Pancreas (tissue), 10 donors: ENCODE measurements at regions not wholly inside any gene's neighbourhood (a gene's known extent, or its start where the extent isn't known, plus 50 kb on each side); places are given as distances from the start of the nearest gene placed in this dataset.

ENCODE experiments used
- ATAC-seq, 4 donors: fragments of 200-7000 bp; cut with Tn5 transposase; one replicate each; pipeline versions ENCODE4 v1.8.0 to v1.9.1; 2020; ENCODE audit warnings: mild to moderate bottlenecking in 4 of 4, moderate library complexity in 4 of 4
- DNase-seq, 6 donors: peaks; one replicate each; pipeline ENCODE4 v3.0.0-alpha.2; 2020
- FAIRE-seq: peaks from 2 replicates; lab custom pipeline; 2012; peaks lifted over from hg19 to GRCh38; lab: Jason Lieb, UNC
- H3K27ac ChIP-seq, 4 donors: fragments of 200-600 bp; sonication (generic); 1 replicate in 3 of 4; 2 replicates in 1 of 4; pipeline versions ENCODE4 v1.5.0 to v1.8.0; 2020
- H3K27me3 ChIP-seq, 4 donors: fragments of 200-600 bp; one replicate each; pipeline ENCODE4 v1.8.0; 2021
- H3K36me3 ChIP-seq, 3 donors: fragments of 200-600 bp; sonication (generic) in 1 of 3; one replicate each; pipeline versions ENCODE4 v1.5.0 to v1.8.0; 2020 to 2021
- H3K4me1 ChIP-seq, 3 donors: fragments of 200-600 bp; one replicate each; pipeline ENCODE4 v1.8.0; 2021
- H3K4me3 ChIP-seq, 4 donors: fragments of 200-600 bp; sonication (generic) in 2 of 4; one replicate each; pipeline versions ENCODE4 v1.5.0 to v1.8.0; 2020 to 2021
- H3K9me3 ChIP-seq, 4 donors: fragments of 200-600 bp; one replicate each; pipeline ENCODE4 v1.8.0; 2021
- WGBS, 2 donors: extraction: QIAGEN DNeasy Blood & Tissue Kit; methylation state at CpG; one replicate each; pipeline ENCODE4 v1.1.7; 2013; 5-methylcytosine and 5-hydroxymethylcytosine counted together
- intact Hi-C, 3 donors: fragments of 100-400 bp; cut with DNase I; formaldehyde crosslinking; loops; one replicate each; pipeline versions ENCODE4 v1.11.1 to v1.14.2; 2022
- TF ChIP-seq, protein P1 (sequence below), 4 donors: fragments of 200-600 bp; sonication (generic) in 3 of 4; IDR thresholded peaks; one replicate each; pipeline versions ENCODE4 v1.5.0 to v1.8.0; 2021; ENCODE audit warnings: antibody characterized with exemption in 4 of 4
- donor health status: healthy with polysubstance abuse.
- donor health status: DM: no; HTN: no; CAD: no; lungs with moderate emphysema.
- donor health status: DM: no; HTN: no; CAD: no.
- donor health status: control.
- donor health status: control.
- donor health status: Bipolar disorder and iron deficiency.
- donor health status: DM: yes; HTN: yes; CAD: no.
- donor health status: DM: no; HTN: no; CAD: no.
- donor health status: DM: no; HTN: no; CAD: no.
- donor health status: DM: yes; HTN: yes; CAD: no.

DNA sequence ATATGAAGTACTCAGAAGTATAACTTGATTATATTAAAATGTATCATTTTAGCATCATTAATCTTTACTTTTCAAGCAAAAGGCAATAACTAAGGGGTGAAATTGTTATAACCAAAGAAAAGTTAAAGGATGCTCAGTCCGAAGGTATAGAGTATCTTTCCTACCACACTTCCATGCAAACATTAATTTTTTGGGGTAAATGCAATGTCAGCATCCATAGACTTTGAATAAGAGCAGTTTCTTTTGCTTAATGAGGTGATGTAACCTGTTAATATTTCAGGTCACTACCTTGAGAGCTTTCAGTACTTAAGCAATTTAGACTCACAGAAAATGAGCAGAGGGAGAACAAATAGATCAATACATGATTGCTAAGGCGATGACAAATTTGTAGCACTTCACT, 1093.5 kb downstream of the PLA2G4A start:
- 59 to 66% methylated on average over 2 of the region's 2 CpGs for whole genome bisulfite sequencing, 2 donors
- Histone ChIP-seq H3K4me1 (no peaks in the 10 kb centered on the region), H3K36me3 (no peaks in the 10 kb centered on the region), H3K27ac (no peak overlapping the region), H3K27me3 (no peaks in the 10 kb centered on the region), H3K9me3 (peaks cover 0 to 3% (median 0%) of the 10 kb centered on the region in 4 donors), H3K4me3 (no peak overlapping the region)
- no peak for FAIRE-seq
- intact Hi-C loops, result no loop called here
- no peak for ATAC-seq
- DNase-seq, result no peak
- TF ChIP-seq, protein P1, sequence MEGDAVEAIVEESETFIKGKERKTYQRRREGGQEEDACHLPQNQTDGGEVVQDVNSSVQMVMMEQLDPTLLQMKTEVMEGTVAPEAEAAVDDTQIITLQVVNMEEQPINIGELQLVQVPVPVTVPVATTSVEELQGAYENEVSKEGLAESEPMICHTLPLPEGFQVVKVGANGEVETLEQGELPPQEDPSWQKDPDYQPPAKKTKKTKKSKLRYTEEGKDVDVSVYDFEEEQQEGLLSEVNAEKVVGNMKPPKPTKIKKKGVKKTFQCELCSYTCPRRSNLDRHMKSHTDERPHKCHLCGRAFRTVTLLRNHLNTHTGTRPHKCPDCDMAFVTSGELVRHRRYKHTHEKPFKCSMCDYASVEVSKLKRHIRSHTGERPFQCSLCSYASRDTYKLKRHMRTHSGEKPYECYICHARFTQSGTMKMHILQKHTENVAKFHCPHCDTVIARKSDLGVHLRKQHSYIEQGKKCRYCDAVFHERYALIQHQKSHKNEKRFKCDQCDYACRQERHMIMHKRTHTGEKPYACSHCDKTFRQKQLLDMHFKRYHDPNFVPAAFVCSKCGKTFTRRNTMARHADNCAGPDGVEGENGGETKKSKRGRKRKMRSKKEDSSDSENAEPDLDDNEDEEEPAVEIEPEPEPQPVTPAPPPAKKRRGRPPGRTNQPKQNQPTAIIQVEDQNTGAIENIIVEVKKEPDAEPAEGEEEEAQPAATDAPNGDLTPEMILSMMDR (IDR thresholded peaks at IDR 0.05), result no peak

DNA sequence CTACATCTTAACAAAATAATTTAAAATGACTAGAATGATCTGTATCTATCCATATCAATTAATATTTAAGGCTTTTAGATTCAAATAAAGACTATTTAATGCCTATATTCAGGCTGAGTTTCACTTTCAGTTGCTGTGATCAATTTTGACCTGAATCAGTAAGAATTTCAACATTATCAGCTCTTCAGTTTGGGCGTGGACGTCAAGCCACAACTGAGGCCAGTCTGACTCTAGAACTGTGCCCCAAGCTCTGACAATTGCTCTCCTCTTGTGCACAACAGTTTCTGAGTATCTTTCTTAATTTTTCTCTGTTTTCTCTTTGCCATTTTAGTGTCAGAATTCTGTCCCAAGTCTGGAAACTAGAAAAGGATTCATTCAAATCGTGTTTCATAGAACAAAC, 1095.5 kb downstream of the PLA2G4A start:
- ATAC-seq (no peak), DNase-seq (no peak), FAIRE-seq (no peak)
- WGBS, 2 donors, result 72 to 75% methylated on average over 3 of the region's 3 CpGs
- no peak overlapping the region for H3K27ac ChIP-seq
- intact Hi-C loops, result no loop called here
- no peaks in the 10 kb centered on the region for H3K4me1 ChIP-seq
- no peak overlapping the region for H3K4me3 ChIP-seq
- H3K36me3 ChIP-seq, result no peaks in the 10 kb centered on the region
- H3K27me3 ChIP-seq, result peaks cover 0 to 4% (median 0%) of the 10 kb centered on the region in 4 donors
- TF ChIP-seq, protein P1 (IDR thresholded peaks at IDR 0.05), result no peak
- H3K9me3 ChIP-seq, result peaks cover 0 to 3% (median 0%) of the 10 kb centered on the region in 4 donors

DNA sequence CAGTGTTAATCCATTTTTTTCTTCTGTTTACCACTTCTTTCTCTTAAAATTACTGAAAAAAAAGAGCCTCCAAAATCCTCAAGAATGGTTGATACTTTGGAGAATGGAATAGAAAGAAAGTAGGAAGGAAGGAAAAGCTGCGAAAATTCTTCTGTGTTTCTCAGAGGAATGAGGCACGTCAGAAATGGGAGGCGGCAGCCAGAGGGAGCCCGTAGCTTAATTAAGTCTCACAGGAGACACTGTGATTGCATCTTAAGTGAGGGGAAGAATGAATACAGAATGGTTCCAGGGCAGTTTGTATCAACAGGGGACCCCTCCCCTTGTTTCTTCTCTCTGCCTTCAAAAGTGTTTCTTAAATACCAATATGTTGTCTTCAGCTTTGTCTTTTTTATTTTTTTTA, 1099.5 kb downstream of the PLA2G4A start:
- FAIRE-seq, result no peak

DNA sequence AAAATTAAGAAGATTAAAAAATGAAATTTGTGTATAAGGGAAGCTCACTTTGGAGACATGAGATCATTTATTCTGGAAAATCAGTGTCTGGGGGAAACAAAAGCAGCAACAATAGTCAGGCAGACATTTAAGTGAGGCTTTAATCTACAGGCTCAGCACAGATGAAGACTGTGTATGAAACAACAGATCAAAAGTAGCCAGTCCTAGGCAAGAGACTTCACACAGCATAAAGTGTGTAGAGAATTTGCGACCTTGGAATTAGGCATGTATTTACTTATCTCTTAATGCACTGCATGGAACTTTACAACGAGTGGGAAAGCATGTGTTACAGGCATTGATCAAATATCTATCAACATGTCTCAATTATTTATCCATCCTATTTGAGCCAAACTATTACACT, 1099.9 kb downstream of the PLA2G4A start:
- H3K27ac ChIP-seq, result no peak overlapping the region
- H3K27me3 ChIP-seq, result peaks cover 0 to 4% (median 0%) of the 10 kb centered on the region in 4 donors
- DNase-seq (no peak), FAIRE-seq (no peak), ATAC-seq (no peak)
- peaks cover 0 to 7% (median 0%) of the 10 kb centered on the region in 3 donors for H3K4me1 ChIP-seq
- intact Hi-C loops, result no loop called here
- H3K4me3 ChIP-seq, result no peak overlapping the region
- 19 to 22% methylated on average over 2 of the region's 2 CpGs for WGBS, 2 donors
- no peaks in the 10 kb centered on the region for H3K36me3 ChIP-seq
- TF ChIP-seq, protein P1 (IDR thresholded peaks at IDR 0.05), result no peak
- H3K9me3 ChIP-seq, result no peaks in the 10 kb centered on the region

More for the DNA sequence above, 1099.5 kb downstream of the PLA2G4A start:
- H3K9me3 ChIP-seq, result no peaks in the 10 kb centered on the region
- no peak overlapping the region for H3K27ac ChIP-seq
- no peak for DNase-seq
- 50 to 51% methylated on average over 4 of the region's 4 CpGs for WGBS, 2 donors
- no peaks in the 10 kb centered on the region for H3K36me3 ChIP-seq
- H3K4me3 ChIP-seq, result no peak overlapping the region
- TF ChIP-seq, protein P1 (IDR thresholded peaks at IDR 0.05), result no peak
- intact Hi-C loops, result no loop called here
- H3K4me1 ChIP-seq, result peaks cover 0 to 3% (median 0%) of the 10 kb centered on the region in 3 donors
- peaks cover 0 to 4% (median 0%) of the 10 kb centered on the region in 4 donors for H3K27me3 ChIP-seq
- no peak for ATAC-seq

DNA sequence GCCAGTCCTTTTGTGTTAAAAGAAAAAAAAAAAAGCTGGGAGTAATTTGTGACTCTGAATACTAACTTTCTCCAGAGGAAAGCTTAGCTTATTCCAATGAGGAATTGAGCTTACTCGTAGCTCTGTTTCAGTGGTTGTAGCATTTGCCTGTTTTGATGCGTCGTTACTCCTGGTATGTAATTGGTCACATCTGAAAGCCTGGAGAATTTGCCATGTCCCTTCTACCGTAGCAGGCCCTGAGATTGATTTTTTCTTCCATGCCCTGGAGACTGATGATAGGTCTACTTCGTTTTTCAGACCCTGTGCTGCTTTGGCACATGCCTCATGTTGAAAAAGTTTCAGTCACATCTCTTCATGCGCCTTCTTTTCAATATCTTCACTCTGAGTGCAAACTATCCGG, 1103.0 kb downstream of the PLA2G4A start:
- ATAC-seq, result no peak
- intact Hi-C loops, result no loop called here
- TF ChIP-seq, protein P1 (IDR thresholded peaks at IDR 0.05), result no peak
- no peak for DNase-seq
- H3K27ac ChIP-seq, result no peak overlapping the region
- H3K9me3 ChIP-seq, result no peaks in the 10 kb centered on the region
- peaks cover 0 to 7% (median 0%) of the 10 kb centered on the region in 3 donors for H3K4me1 ChIP-seq
- FAIRE-seq, result no peak
- no peaks in the 10 kb centered on the region for H3K36me3 ChIP-seq
- H3K4me3 ChIP-seq, result no peak overlapping the region
- H3K27me3 ChIP-seq, result peaks cover 0 to 4% (median 0%) of the 10 kb centered on the region in 4 donors
- WGBS, 2 donors, result 68 to 77% methylated on average over 7 of the region's 7 CpGs
